Gastrocnemius medialis (tissue), 4 donors: ENCODE measurements at regions not wholly inside any gene's neighbourhood (a gene's known extent, or its start where the extent isn't known, plus 50 kb on each side); places are given as distances from the start of the nearest gene placed in this dataset.

Experiments
- POLR2A ChIP-seq, 2 donors: fragments of 450-650 bp; IDR thresholded peaks; one replicate each; pipeline ENCODE4 v1.6.1; 2017; ENCODE audit warnings: antibody characterized with exemption in 2 of 2, mild to moderate bottlenecking in 2 of 2, moderate library complexity in 2 of 2
- TF ChIP-seq, protein P1 (sequence below), 5 experiments: fragments of 450-650 bp in 3 of 5; fragments of 200-600 bp in 2 of 5; sonication (generic) in 2 of 5; IDR thresholded peaks in 4 of 5; conservative IDR thresholded peaks in 1 of 5; 1 replicate in 4 of 5; 2 replicates in 1 of 5; pipeline ENCODE4 v1.5.1; 2016 to 2019; ENCODE audit warnings: antibody characterized with exemption in 5 of 5, mild to moderate bottlenecking in 3 of 5, moderate library complexity in 3 of 5

DNA sequence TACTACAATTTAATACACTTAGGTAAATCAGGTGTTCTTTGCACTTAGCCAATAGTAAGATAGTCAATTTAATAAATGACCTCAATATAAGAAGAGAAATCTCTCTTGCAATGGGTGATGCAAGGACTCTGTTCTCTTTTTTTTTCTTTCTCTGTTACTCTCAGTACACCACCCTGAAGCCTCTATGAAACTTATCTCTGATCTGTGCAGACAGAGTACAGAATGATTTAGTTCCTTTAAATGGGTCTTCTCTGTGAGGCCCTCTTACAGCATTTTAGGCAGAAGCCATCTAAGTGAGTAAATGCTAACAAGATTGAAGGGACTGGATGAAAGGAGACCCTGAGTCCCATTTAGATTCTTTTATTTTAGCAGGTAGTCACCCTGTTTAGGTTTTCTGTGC is 312.8 kb downstream of the RFPL4B start:
- TF ChIP-seq, protein P1, sequence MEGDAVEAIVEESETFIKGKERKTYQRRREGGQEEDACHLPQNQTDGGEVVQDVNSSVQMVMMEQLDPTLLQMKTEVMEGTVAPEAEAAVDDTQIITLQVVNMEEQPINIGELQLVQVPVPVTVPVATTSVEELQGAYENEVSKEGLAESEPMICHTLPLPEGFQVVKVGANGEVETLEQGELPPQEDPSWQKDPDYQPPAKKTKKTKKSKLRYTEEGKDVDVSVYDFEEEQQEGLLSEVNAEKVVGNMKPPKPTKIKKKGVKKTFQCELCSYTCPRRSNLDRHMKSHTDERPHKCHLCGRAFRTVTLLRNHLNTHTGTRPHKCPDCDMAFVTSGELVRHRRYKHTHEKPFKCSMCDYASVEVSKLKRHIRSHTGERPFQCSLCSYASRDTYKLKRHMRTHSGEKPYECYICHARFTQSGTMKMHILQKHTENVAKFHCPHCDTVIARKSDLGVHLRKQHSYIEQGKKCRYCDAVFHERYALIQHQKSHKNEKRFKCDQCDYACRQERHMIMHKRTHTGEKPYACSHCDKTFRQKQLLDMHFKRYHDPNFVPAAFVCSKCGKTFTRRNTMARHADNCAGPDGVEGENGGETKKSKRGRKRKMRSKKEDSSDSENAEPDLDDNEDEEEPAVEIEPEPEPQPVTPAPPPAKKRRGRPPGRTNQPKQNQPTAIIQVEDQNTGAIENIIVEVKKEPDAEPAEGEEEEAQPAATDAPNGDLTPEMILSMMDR (IDR thresholded peaks at IDR 0.05 in 4 of 5, conservative IDR thresholded peaks at IDR 0.05 in 1 of 5) = no peak
- no peak for TF ChIP-seq POLR2A (IDR thresholded peaks at IDR 0.05)
